ENCODE measurements at regions not wholly inside any gene's neighbourhood (a gene's known extent, or its start where the extent isn't known, plus 50 kb on each side); places are given as distances from the start of the nearest gene placed in this dataset.

- Histone ChIP-seq H3K27me3 (ENCODE audit: control insufficient read depth in 2 of 2, insufficient read depth in 1 of 2, low read length in 1 of 2) (no peaks in the 10 kb centered on the region), H3K9me3 (ENCODE audit: control insufficient read depth in 2 of 2, insufficient read depth in 1 of 2, low read length in 1 of 2) (no peaks in the 10 kb centered on the region), H3K27ac (ENCODE audit: low read depth in 1 of 2, low read length in 1 of 2) (no peak overlapping the region), H3K36me3 (ENCODE audit: control insufficient read depth in 2 of 2, insufficient read depth in 2 of 2, low read length in 1 of 2) (no peaks in the 10 kb centered on the region), H3K4me3 (ENCODE audit: low read length in 2 of 2) (no peak overlapping the region), H3K4me1 (ENCODE audit: control insufficient read depth in 2 of 2, insufficient read depth in 2 of 2, low read length in 2 of 2) (no peaks in the 10 kb centered on the region)
- no peak for DNase-seq (ENCODE audit: low read depth in 6 of 9, low spot score in 9 of 9)
- 97% methylated on average over 3 of the region's 3 CpGs for WGBS
Observed at GRCh38 chr20:19859444-19859843, 101.4 kb downstream of the RIN2 start.

DNA sequence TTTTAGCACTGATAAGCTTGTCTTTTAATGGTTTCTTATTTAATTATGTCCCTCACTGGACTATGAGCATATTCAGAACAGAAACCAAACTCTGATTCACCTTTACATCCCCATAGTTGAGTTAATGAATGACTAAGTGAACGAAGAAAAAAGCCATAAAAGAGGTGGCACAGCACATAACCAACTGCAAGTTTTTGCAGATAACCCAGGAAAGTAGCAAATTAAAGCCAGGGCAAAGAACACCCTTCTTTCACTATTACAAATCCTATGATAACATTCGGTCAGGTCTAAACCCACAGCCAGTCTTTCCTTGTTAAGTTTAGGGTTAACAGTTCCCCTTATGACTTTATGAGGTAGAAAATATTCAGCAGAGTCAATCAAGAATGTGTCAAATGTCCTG, 102.7 kb downstream of the RIN2 start:
- no peak for DNase-seq (ENCODE audit: low read depth in 6 of 9, low spot score in 9 of 9)
- Histone ChIP-seq H3K27me3 (ENCODE audit: control insufficient read depth in 2 of 2, insufficient read depth in 1 of 2, low read length in 1 of 2) (no peaks in the 10 kb centered on the region), H3K36me3 (ENCODE audit: control insufficient read depth in 2 of 2, insufficient read depth in 2 of 2, low read length in 1 of 2) (no peaks in the 10 kb centered on the region), H3K4me3 (ENCODE audit: low read length in 2 of 2) (no peak overlapping the region), H3K9me3 (ENCODE audit: control insufficient read depth in 2 of 2, insufficient read depth in 1 of 2, low read length in 1 of 2) (no peaks in the 10 kb centered on the region), H3K4me1 (ENCODE audit: control insufficient read depth in 2 of 2, insufficient read depth in 2 of 2, low read length in 2 of 2) (no peaks in the 10 kb centered on the region), H3K27ac (ENCODE audit: low read depth in 1 of 2, low read length in 1 of 2) (no peak overlapping the region)
- WGBS = 97% methylated on average over 2 of the region's 2 CpGs

DNA sequence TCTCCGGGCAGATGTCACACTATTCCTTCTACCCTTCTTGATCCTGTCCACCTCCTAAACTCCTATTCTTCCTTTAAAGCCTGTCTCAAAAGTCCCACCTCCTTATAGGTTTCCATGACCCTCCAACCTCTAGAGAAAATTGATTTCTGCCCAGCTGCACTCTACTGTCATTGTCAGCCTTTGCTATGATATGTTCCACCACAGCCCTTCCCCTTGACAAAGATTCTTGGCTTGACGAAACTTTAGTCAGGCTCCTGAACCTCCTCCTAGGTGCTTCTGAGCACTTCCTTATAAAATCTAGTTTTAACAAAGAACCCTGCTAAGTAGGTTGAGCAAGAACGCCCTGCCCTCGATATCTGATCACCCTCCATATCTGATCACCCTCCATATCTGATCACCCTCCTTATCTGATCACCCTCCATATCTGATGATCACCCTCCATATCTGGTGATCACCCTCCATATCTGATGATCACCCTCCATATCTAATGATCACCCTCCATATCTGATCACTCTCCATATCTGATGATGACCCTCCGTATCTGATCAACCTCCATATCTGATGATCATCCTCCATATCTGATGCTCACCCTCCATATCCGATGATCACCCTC, 103.2 kb downstream of the RIN2 start:
- H3K36me3 ChIP-seq (ENCODE audit: control insufficient read depth in 2 of 2, insufficient read depth in 2 of 2, low read length in 1 of 2) = no peaks in the 10 kb centered on the region
- no peaks in the 10 kb centered on the region for H3K27me3 ChIP-seq (ENCODE audit: control insufficient read depth in 2 of 2, insufficient read depth in 1 of 2, low read length in 1 of 2)
- no peak overlapping the region for H3K27ac ChIP-seq (ENCODE audit: low read depth in 1 of 2, low read length in 1 of 2)
- H3K4me3 ChIP-seq (ENCODE audit: low read length in 2 of 2) = no peak overlapping the region
- H3K4me1 ChIP-seq (ENCODE audit: control insufficient read depth in 2 of 2, insufficient read depth in 2 of 2, low read length in 2 of 2) = no peaks in the 10 kb centered on the region
- DNase-seq (ENCODE audit: low read depth in 6 of 9, low spot score in 9 of 9) = no peak
- 89% methylated on average over 6 of the region's 6 CpGs for whole genome bisulfite sequencing
- no peaks in the 10 kb centered on the region for H3K9me3 ChIP-seq (ENCODE audit: control insufficient read depth in 2 of 2, insufficient read depth in 1 of 2, low read length in 1 of 2)

- H3K4me1 ChIP-seq (ENCODE audit: control insufficient read depth in 2 of 2, insufficient read depth in 2 of 2, low read length in 2 of 2) = no peaks in the 10 kb centered on the region
- H3K4me3 ChIP-seq (ENCODE audit: low read length in 2 of 2) = no peak overlapping the region
- no peak overlapping the region for H3K27ac ChIP-seq (ENCODE audit: low read depth in 1 of 2, low read length in 1 of 2)
- no peaks in the 10 kb centered on the region for H3K9me3 ChIP-seq (ENCODE audit: control insufficient read depth in 2 of 2, insufficient read depth in 1 of 2, low read length in 1 of 2)
- 61% methylated on average over 3 of the region's 3 CpGs for WGBS
- DNase-seq (ENCODE audit: low read depth in 6 of 9, low spot score in 9 of 9) = no peak
- H3K36me3 ChIP-seq (ENCODE audit: control insufficient read depth in 2 of 2, insufficient read depth in 2 of 2, low read length in 1 of 2) = no peaks in the 10 kb centered on the region
- H3K27me3 ChIP-seq (ENCODE audit: control insufficient read depth in 2 of 2, insufficient read depth in 1 of 2, low read length in 1 of 2) = no peaks in the 10 kb centered on the region
Observed at GRCh38 chr20:19864130-19864529, 106.1 kb downstream of the RIN2 start.

- Histone ChIP-seq H3K27me3 (ENCODE audit: control insufficient read depth in 2 of 2, insufficient read depth in 1 of 2, low read length in 1 of 2) (no peaks in the 10 kb centered on the region), H3K4me1 (ENCODE audit: control insufficient read depth in 2 of 2, insufficient read depth in 2 of 2, low read length in 2 of 2) (no peaks in the 10 kb centered on the region), H3K36me3 (ENCODE audit: control insufficient read depth in 2 of 2, insufficient read depth in 2 of 2, low read length in 1 of 2) (no peaks in the 10 kb centered on the region), H3K27ac (ENCODE audit: low read depth in 1 of 2, low read length in 1 of 2) (no peak overlapping the region), H3K9me3 (ENCODE audit: control insufficient read depth in 2 of 2, insufficient read depth in 1 of 2, low read length in 1 of 2) (no peaks in the 10 kb centered on the region), H3K4me3 (ENCODE audit: low read length in 2 of 2) (no peak overlapping the region)
- no peak for DNase-seq (ENCODE audit: low read depth in 6 of 9, low spot score in 9 of 9)
Observed at GRCh38 chr20:19866070-19866469, 108.0 kb downstream of the RIN2 start.

- 95% methylated on average over 2 of the region's 2 CpGs for WGBS
- Histone ChIP-seq H3K4me1 (ENCODE audit: control insufficient read depth in 2 of 2, insufficient read depth in 2 of 2, low read length in 2 of 2) (no peaks in the 10 kb centered on the region), H3K36me3 (ENCODE audit: control insufficient read depth in 2 of 2, insufficient read depth in 2 of 2, low read length in 1 of 2) (no peaks in the 10 kb centered on the region), H3K27me3 (ENCODE audit: control insufficient read depth in 2 of 2, insufficient read depth in 1 of 2, low read length in 1 of 2) (no peaks in the 10 kb centered on the region), H3K4me3 (ENCODE audit: low read length in 2 of 2) (no peak overlapping the region), H3K9me3 (ENCODE audit: control insufficient read depth in 2 of 2, insufficient read depth in 1 of 2, low read length in 1 of 2) (no peaks in the 10 kb centered on the region), H3K27ac (ENCODE audit: low read depth in 1 of 2, low read length in 1 of 2) (no peak overlapping the region)
- no peak for DNase-seq (ENCODE audit: low read depth in 6 of 9, low spot score in 9 of 9)
Observed at GRCh38 chr20:19867074-19867473, 109.0 kb downstream of the RIN2 start.

GRCh38 chr20:19867940-19868371, 109.9 kb downstream of the RIN2 start:
- WGBS = 61% methylated on average over 13 of the region's 13 CpGs
- H3K36me3 ChIP-seq (ENCODE audit: control insufficient read depth in 2 of 2, insufficient read depth in 2 of 2, low read length in 1 of 2) = no peaks in the 10 kb centered on the region
- H3K9me3 ChIP-seq (ENCODE audit: control insufficient read depth in 2 of 2, insufficient read depth in 1 of 2, low read length in 1 of 2) = no peaks in the 10 kb centered on the region
- H3K4me3 ChIP-seq (ENCODE audit: low read length in 2 of 2) = no peak overlapping the region
- no peak for DNase-seq (ENCODE audit: low read depth in 6 of 9, low spot score in 9 of 9)
- no peaks in the 10 kb centered on the region for H3K4me1 ChIP-seq (ENCODE audit: control insufficient read depth in 2 of 2, insufficient read depth in 2 of 2, low read length in 2 of 2)
- no peak overlapping the region for H3K27ac ChIP-seq (ENCODE audit: low read depth in 1 of 2, low read length in 1 of 2)
- no peaks in the 10 kb centered on the region for H3K27me3 ChIP-seq (ENCODE audit: control insufficient read depth in 2 of 2, insufficient read depth in 1 of 2, low read length in 1 of 2)

- Histone ChIP-seq H3K9me3 (ENCODE audit: control insufficient read depth in 2 of 2, insufficient read depth in 1 of 2, low read length in 1 of 2) (no peaks in the 10 kb centered on the region), H3K27me3 (ENCODE audit: control insufficient read depth in 2 of 2, insufficient read depth in 1 of 2, low read length in 1 of 2) (no peaks in the 10 kb centered on the region), H3K36me3 (ENCODE audit: control insufficient read depth in 2 of 2, insufficient read depth in 2 of 2, low read length in 1 of 2) (no peaks in the 10 kb centered on the region), H3K4me3 (ENCODE audit: low read length in 2 of 2) (no peak overlapping the region), H3K4me1 (ENCODE audit: control insufficient read depth in 2 of 2, insufficient read depth in 2 of 2, low read length in 2 of 2) (no peaks in the 10 kb centered on the region), H3K27ac (ENCODE audit: low read depth in 1 of 2, low read length in 1 of 2) (no peak overlapping the region)
- WGBS = 72% methylated on average over 6 of the region's 6 CpGs
- DNase-seq (ENCODE audit: low read depth in 6 of 9, low spot score in 9 of 9) = no peak
Observed at GRCh38 chr20:19868441-19868840, 110.4 kb downstream of the RIN2 start.

- no peak overlapping the region for H3K27ac ChIP-seq (ENCODE audit: low read depth in 1 of 2, low read length in 1 of 2)
- no peak overlapping the region for H3K4me3 ChIP-seq (ENCODE audit: low read length in 2 of 2)
- H3K36me3 ChIP-seq (ENCODE audit: control insufficient read depth in 2 of 2, insufficient read depth in 2 of 2, low read length in 1 of 2) = no peaks in the 10 kb centered on the region
- no peaks in the 10 kb centered on the region for H3K27me3 ChIP-seq (ENCODE audit: control insufficient read depth in 2 of 2, insufficient read depth in 1 of 2, low read length in 1 of 2)
- DNase-seq (ENCODE audit: low read depth in 6 of 9, low spot score in 9 of 9) = no peak
- 88% methylated on average over 3 of the region's 3 CpGs for WGBS
- no peaks in the 10 kb centered on the region for H3K4me1 ChIP-seq (ENCODE audit: control insufficient read depth in 2 of 2, insufficient read depth in 2 of 2, low read length in 2 of 2)
- no peaks in the 10 kb centered on the region for H3K9me3 ChIP-seq (ENCODE audit: control insufficient read depth in 2 of 2, insufficient read depth in 1 of 2, low read length in 1 of 2)
Observed at GRCh38 chr20:19872001-19872400, 113.9 kb downstream of the RIN2 start.

Measured in thymus (tissue), 11 donors.